Endothelial cell of umbilical vein (primary cell): ENCODE measurements at regions not wholly inside any gene's neighbourhood (a gene's known extent, or its start where the extent isn't known, plus 50 kb on each side); places are given as distances from the start of the nearest gene placed in this dataset.
A peak's percentile ranks its signal among the peaks of the same experiment; 100 is the strongest.

Experiments
- BruUV-seq: library from RNA; stranded (reverse); fragments of 400-500 nt; replicated peaks from 2 replicates; lab custom pipeline; 2021; lab: Mats Ljungman, UMichigan
- CTCF ChIA-PET: fragments of 300-600, 350-600 bp; sonication (Branson Sonifier 250); formaldehyde crosslinking; loops from one replicate; lab custom pipeline; 2021; ENCODE audit warnings: antibody characterized with exemption, inconsistent platforms; lab: Charles Lee
- POLR2A ChIA-PET: fragments of 300-600, 350-600 bp; sonication (Branson Sonifier 250); formaldehyde crosslinking; loops from one replicate; lab custom pipeline; 2021; ENCODE audit warnings: antibody characterized with exemption, inconsistent platforms; lab: Charles Lee
- DNase-seq: peaks from one replicate; pipeline ENCODE4 v3.0.0-alpha.2; 2011; ENCODE audit warnings: low read depth, low spot score
- FAIRE-seq: peaks from 2 replicates; lab custom pipeline; 2011; peaks lifted over from hg19 to GRCh38; lab: Jason Lieb, UNC
- H2AFZ ChIP-seq: 2 replicates; pipeline ENCODE4 v1.6.0; 2012; ENCODE audit warnings: low read depth, low read length, control low read depth, inconsistent platforms
- H3K27ac ChIP-seq: 2 replicates; pipeline ENCODE4 v1.5.1; 2011; ENCODE audit warnings: low read depth, mild to moderate bottlenecking, control low read depth, low read length, moderate library complexity; ENCODE audit not compliant: insufficient read depth
- H3K27me3 ChIP-seq, 2 experiments: 2 replicates each; pipeline versions ENCODE4 v1.6.0 to v1.6.1; 2011; ENCODE audit warnings: low read length in 2 of 2, mixed read lengths in 1 of 2; ENCODE audit not compliant: control insufficient read depth in 2 of 2, insufficient read depth in 2 of 2
- H3K36me3 ChIP-seq, 2 experiments: 2 replicates in 1 of 2; 3 replicates in 1 of 2; pipeline ENCODE4 v1.5.1; 2011; ENCODE audit warnings: low read length in 2 of 2, mild to moderate bottlenecking in 1 of 2, moderate library complexity in 1 of 2; ENCODE audit not compliant: control insufficient read depth in 2 of 2, insufficient read depth in 2 of 2; ENCODE audit errors: extremely low read depth in 1 of 2
- H3K4me1 ChIP-seq: 3 replicates; pipeline ENCODE4 v1.5.1; 2011; ENCODE audit warnings: mild to moderate bottlenecking, low read length; ENCODE audit not compliant: control insufficient read depth, insufficient read depth; ENCODE audit errors: extremely low read depth
- H3K4me2 ChIP-seq: 2 replicates; pipeline ENCODE4 v1.6.1; 2011; ENCODE audit warnings: low read length, control low read depth, mixed read lengths; ENCODE audit not compliant: insufficient read depth
- H3K4me3 ChIP-seq, 3 experiments: fragments of 200-600 bp in 1 of 3; sonication (generic), shearing (Covaris generic) in 1 of 3; replicated peaks in 1 of 3; 2 replicates each; pipeline ENCODE4 v1.5.1; 2011 to 2016; ENCODE audit warnings: control low read depth in 3 of 3, low read length in 3 of 3, mild to moderate bottlenecking in 2 of 3, inconsistent platforms in 1 of 3, low read depth in 1 of 3, moderate library complexity in 1 of 3; ENCODE audit not compliant: insufficient read depth in 1 of 3
- H3K79me2 ChIP-seq: 2 replicates; pipeline ENCODE4 v1.6.0; 2012; ENCODE audit warnings: low read length, inconsistent platforms; ENCODE audit not compliant: control insufficient read depth, insufficient read depth
- H3K9ac ChIP-seq: replicated peaks from 2 replicates; pipeline ENCODE3; 2011; ENCODE audit warnings: low read length, control low read depth; ENCODE audit not compliant: insufficient read depth; ENCODE audit errors: extremely low read depth
- H3K9me1 ChIP-seq: replicated peaks from 3 replicates; pipeline ENCODE4 v1.6.0; 2011; ENCODE audit warnings: mild to moderate bottlenecking, low read length; ENCODE audit not compliant: control insufficient read depth, insufficient read depth; ENCODE audit errors: extremely low read depth
- H3K9me3 ChIP-seq: replicated peaks from 2 replicates; pipeline ENCODE4 v1.5.1; 2012; ENCODE audit warnings: low read length, inconsistent platforms; ENCODE audit not compliant: control insufficient read depth, insufficient read depth
- H4K20me1 ChIP-seq: replicated peaks from 2 replicates; pipeline ENCODE3; 2011; ENCODE audit warnings: mild to moderate bottlenecking, low read length; ENCODE audit not compliant: control insufficient read depth, insufficient read depth; ENCODE audit errors: extremely low read depth
- EZH2 ChIP-seq: IDR thresholded peaks from 2 replicates; pipeline ENCODE4 v1.6.1; 2012; ENCODE audit warnings: borderline replicate concordance, low read depth, mild to moderate bottlenecking, moderate library complexity, low read length, inconsistent platforms; ENCODE audit not compliant: severe bottlenecking
- FOS ChIP-seq: IDR thresholded peaks from 2 replicates; pipeline ENCODE4 v1.6.1; 2011; ENCODE audit warnings: mild to moderate bottlenecking, low read length, moderate library complexity, borderline replicate concordance; ENCODE audit not compliant: insufficient read depth
- GATA2 ChIP-seq: IDR thresholded peaks from 2 replicates; pipeline ENCODE4 v1.7.0; 2011; ENCODE audit warnings: low read depth, mild to moderate bottlenecking, moderate library complexity, mixed read lengths, low read length; ENCODE audit not compliant: insufficient read length, insufficient read depth
- JUN ChIP-seq: IDR thresholded peaks from 2 replicates; pipeline ENCODE4 v1.6.1; 2011; ENCODE audit warnings: borderline replicate concordance, low read depth; ENCODE audit not compliant: insufficient read length, insufficient read depth
- MYC ChIP-seq: IDR thresholded peaks from one replicate; pipeline ENCODE4 v1.6.1; 2011; ENCODE audit warnings: mild to moderate bottlenecking, low read depth, low read length
- POLR2A ChIP-seq: IDR thresholded peaks from 2 replicates; pipeline ENCODE4 v1.6.1; 2012; ENCODE audit warnings: low read depth, mild to moderate bottlenecking, control low read depth, low read length
- POLR2AphosphoS5 ChIP-seq: IDR thresholded peaks from 2 replicates; pipeline ENCODE4 v1.6.1; 2012; ENCODE audit warnings: low read depth, mild to moderate bottlenecking, control low read depth, low read length, moderate library complexity; ENCODE audit not compliant: insufficient read depth
- dilution Hi-C: fragments of 300-500 bp; cut with MboI; formaldehyde crosslinking; loops from one replicate; pipeline ENCODE4 v1.15.0; 2019; ENCODE audit warnings: low sequenced_read_pairs; ENCODE audit not compliant: extremely low pct_ligation_motif_present
- intact Hi-C: fragments of 100-400 bp; cut with micrococcal nuclease; formaldehyde crosslinking; loops from one replicate; pipeline ENCODE4 v1.10.0; 2022
- TF ChIP-seq, protein P1 (sequence below), 2 donors: IDR thresholded peaks; 1 replicate in 1 of 2; 2 replicates in 1 of 2; pipeline ENCODE4 v1.5.1; 2011; ENCODE audit warnings: low read length in 2 of 2, mild to moderate bottlenecking in 2 of 2, moderate library complexity in 2 of 2, control low read depth in 1 of 2, inconsistent platforms in 1 of 2, low read depth in 1 of 2; ENCODE audit not compliant: insufficient read depth in 1 of 2; ENCODE audit errors: extremely low read depth in 1 of 2
- TF ChIP-seq, protein P2 (sequence below): IDR thresholded peaks from 2 replicates; pipeline ENCODE4 v1.6.1; 2011; ENCODE audit not compliant: insufficient read depth, insufficient read length

DNA sequence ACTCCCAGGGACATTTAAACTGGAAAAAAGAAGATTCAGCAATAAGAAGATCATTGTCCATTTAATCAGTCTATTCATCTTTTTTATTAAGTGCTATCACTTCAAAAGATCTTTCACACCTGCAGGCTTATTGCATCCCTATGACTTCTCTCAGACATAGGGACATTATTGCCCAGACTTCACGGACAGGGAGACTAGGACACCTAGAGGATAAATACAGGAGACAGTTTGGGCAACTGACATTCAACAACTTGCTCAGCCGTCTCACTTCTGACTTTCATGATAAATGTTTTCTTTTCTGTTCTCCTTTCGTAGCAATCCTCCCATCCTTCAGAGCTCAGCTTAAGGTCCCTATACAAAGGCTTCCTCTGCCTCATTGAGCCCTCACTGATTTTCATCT is 84.3 kb downstream of the TMEM30B start:
- H4K20me1 ChIP-seq, result no peaks in the 10 kb centered on the region
- no peaks in the 10 kb centered on the region for H3K79me2 ChIP-seq
- H3K27me3 ChIP-seq, result no peaks in the 10 kb centered on the region
- H3K4me2 ChIP-seq, result no peak overlapping the region
- no peak overlapping the region for H3K27ac ChIP-seq
- ChIA-PET POLR2A (no interaction called here), CTCF (no interaction called here)
- H3K9ac ChIP-seq, result no peak overlapping the region
- FAIRE-seq (no peak), DNase-seq (no peak)
- H3K9me1 ChIP-seq, result no peaks in the 10 kb centered on the region
- H3K4me3 ChIP-seq, result no peak overlapping the region
- no peaks in the 10 kb centered on the region for H3K4me1 ChIP-seq
- no peaks in the 10 kb centered on the region for H3K36me3 ChIP-seq
- no peaks in the 10 kb centered on the region for H3K9me3 ChIP-seq
- no TSS peak for BruUV-seq
- dilution Hi-C loops, result no loop called here
- intact Hi-C loops, result loop anchor here (1.0 kb wide), 1 partner anchor 571 kb away; no protein-coding TSS in a partner anchor
- H2AFZ ChIP-seq, result no peak overlapping the region
- TF ChIP-seq, protein P1, sequence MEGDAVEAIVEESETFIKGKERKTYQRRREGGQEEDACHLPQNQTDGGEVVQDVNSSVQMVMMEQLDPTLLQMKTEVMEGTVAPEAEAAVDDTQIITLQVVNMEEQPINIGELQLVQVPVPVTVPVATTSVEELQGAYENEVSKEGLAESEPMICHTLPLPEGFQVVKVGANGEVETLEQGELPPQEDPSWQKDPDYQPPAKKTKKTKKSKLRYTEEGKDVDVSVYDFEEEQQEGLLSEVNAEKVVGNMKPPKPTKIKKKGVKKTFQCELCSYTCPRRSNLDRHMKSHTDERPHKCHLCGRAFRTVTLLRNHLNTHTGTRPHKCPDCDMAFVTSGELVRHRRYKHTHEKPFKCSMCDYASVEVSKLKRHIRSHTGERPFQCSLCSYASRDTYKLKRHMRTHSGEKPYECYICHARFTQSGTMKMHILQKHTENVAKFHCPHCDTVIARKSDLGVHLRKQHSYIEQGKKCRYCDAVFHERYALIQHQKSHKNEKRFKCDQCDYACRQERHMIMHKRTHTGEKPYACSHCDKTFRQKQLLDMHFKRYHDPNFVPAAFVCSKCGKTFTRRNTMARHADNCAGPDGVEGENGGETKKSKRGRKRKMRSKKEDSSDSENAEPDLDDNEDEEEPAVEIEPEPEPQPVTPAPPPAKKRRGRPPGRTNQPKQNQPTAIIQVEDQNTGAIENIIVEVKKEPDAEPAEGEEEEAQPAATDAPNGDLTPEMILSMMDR (IDR thresholded peaks at IDR 0.05; ENCODE audit: extremely low read depth in 1 of 2, insufficient read depth in 1 of 2, low read depth in 1 of 2, low read length in 2 of 2), result peak in 1 of 2 donors; percentile 19
- no peak for TF ChIP-seq EZH2
- no peak for TF ChIP-seq POLR2A

DNA sequence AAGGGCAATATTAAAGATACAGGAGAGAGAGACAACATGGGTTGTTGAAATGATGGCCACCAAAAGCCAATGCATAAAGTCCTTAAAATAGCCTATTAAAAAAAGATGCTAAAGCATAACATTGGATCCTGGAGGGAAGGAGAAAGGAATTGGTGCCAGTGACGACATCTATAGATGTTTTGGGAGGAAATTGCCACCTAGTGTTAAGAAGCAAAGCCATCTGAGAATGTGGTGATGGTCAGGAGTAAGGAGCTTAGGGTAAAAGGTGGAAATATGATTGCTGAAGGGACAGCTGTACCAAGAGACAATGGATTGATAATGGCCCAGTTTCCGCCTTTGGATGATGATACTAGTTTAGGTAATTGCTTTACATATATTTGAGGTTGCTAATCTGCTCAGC is 85.1 kb downstream of the TMEM30B start:
- Histone ChIP-seq H3K4me1 (no peaks in the 10 kb centered on the region), H3K9ac (no peak overlapping the region), H3K36me3 (no peaks in the 10 kb centered on the region), H3K9me1 (no peaks in the 10 kb centered on the region), H4K20me1 (no peaks in the 10 kb centered on the region), H3K9me3 (no peaks in the 10 kb centered on the region), H3K27ac (no peak overlapping the region), H2AFZ (no peak overlapping the region), H3K4me2 (no peak overlapping the region), H3K27me3 (no peaks in the 10 kb centered on the region), H3K79me2 (no peaks in the 10 kb centered on the region), H3K4me3 (no peak overlapping the region)
- ChIA-PET POLR2A (no interaction called here), CTCF (interaction anchor here (0.8 to 1.3 kb wide), 2 partner anchors 9 to 571 kb away, joined by 5 to 7 read pairs; no protein-coding TSS in a partner anchor)
- TF ChIP-seq, protein P1 (IDR thresholded peaks at IDR 0.05; ENCODE audit: extremely low read depth in 1 of 2, insufficient read depth in 1 of 2, low read depth in 1 of 2, low read length in 2 of 2), result no peak
- TF ChIP-seq EZH2, result no peak
- TF ChIP-seq MYC, result no peak
- TF ChIP-seq FOS, result no peak
- TF ChIP-seq POLR2A, result no peak
- TF ChIP-seq, protein P2, sequence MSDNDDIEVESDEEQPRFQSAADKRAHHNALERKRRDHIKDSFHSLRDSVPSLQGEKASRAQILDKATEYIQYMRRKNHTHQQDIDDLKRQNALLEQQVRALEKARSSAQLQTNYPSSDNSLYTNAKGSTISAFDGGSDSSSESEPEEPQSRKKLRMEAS, result no peak
- no peak for TF ChIP-seq GATA2
- no peak for TF ChIP-seq JUN
- no peak for TF ChIP-seq POLR2AphosphoS5
- intact Hi-C loops, result loop anchor here (1.0 kb wide), 1 partner anchor 571 kb away; no protein-coding TSS in a partner anchor
- FAIRE-seq (no peak), DNase-seq (no peak)
- no TSS peak for BruUV-seq
- dilution Hi-C loops, result no loop called here
